NB4 (cell line): ENCODE measurements at regions not wholly inside any gene's neighbourhood (a gene's known extent, or its start where the extent isn't known, plus 50 kb on each side); places are given as distances from the start of the nearest gene placed in this dataset.

Experiments used
- DNase-seq: peaks from one replicate; pipeline ENCODE4 v3.0.0; 2010; ENCODE audit warnings: low read depth
- H3K4me3 ChIP-seq: one replicate; pipeline ENCODE4 v1.5.1; 2011; ENCODE audit warnings: mild to moderate bottlenecking, low read depth, low read length, moderate library complexity
- CTCF ChIP-seq: IDR thresholded peaks from one replicate; pipeline ENCODE4 v1.5.1; 2012; ENCODE audit warnings: low read depth, low read length
- MAX ChIP-seq: IDR thresholded peaks from 2 replicates; pipeline ENCODE4 v1.6.1; 2011; ENCODE audit warnings: low read depth, low read length
- MYC ChIP-seq: IDR thresholded peaks from 2 replicates; pipeline ENCODE4 v1.6.1; 2011; ENCODE audit warnings: low read depth, low read length
- POLR2A ChIP-seq: IDR thresholded peaks from 2 replicates; pipeline ENCODE4 v1.6.1; 2011; ENCODE audit warnings: mild to moderate bottlenecking; ENCODE audit not compliant: insufficient read length; ENCODE audit errors: extremely low read depth

GRCh38 chrX:120021927-120022326 lies 55.6 kb downstream of the RHOXF2B start:
- no peak overlapping the region for H3K4me3 ChIP-seq
- TF ChIP-seq MAX (peak; percentile 43; the same call in 1 of the 2 replicates), POLR2A (no peak), CTCF (peak; percentile 5), MYC (peak; percentile 65)
- peak; percentile 94 for DNase-seq

- DNase-seq = peak; percentile 28
- TF ChIP-seq MYC (no peak), MAX (no peak)
- no peak overlapping the region for H3K4me3 ChIP-seq
These were observed 57.2 kb downstream of the RHOXF2B start for GRCh38 chrX:120020305-120020704.

- no peak overlapping the region for H3K4me3 ChIP-seq
- no peak for TF ChIP-seq MAX
- no peak for TF ChIP-seq POLR2A
- no peak for TF ChIP-seq MYC
- TF ChIP-seq CTCF = no peak
- no peak for DNase-seq
These were observed 61.4 kb downstream of the RHOXF2B start for GRCh38 chrX:120016068-120016441.

- H3K4me3 ChIP-seq = no peak overlapping the region
These were observed 62.1 kb downstream of the RHOXF2B start for GRCh38 chrX:120015145-120016067.

GRCh38 chrX:120014354-120015130 lies 62.9 kb downstream of the RHOXF2B start:
- DNase-seq = no peak
- TF ChIP-seq CTCF (no peak), POLR2A (no peak), MYC (no peak), MAX (no peak)
- H3K4me3 ChIP-seq = no peak overlapping the region

More at GRCh38 chrX:120015145-120016067, 62.1 kb downstream of the RHOXF2B start:
- peak; percentile 54 for DNase-seq
- TF ChIP-seq CTCF (no peak), MAX (no peak), POLR2A (no peak)

- DNase-seq = no peak
- TF ChIP-seq MAX = no peak
- no peak for TF ChIP-seq CTCF
- no peak for TF ChIP-seq POLR2A
- TF ChIP-seq MYC = no peak
- H3K4me3 ChIP-seq = no peak overlapping the region
These were observed 58.2 kb upstream of the NKAP start for GRCh38 chrX:120001787-120002186.
